ENCODE measurements at regions not wholly inside any gene's neighbourhood (a gene's known extent, or its start where the extent isn't known, plus 50 kb on each side); places are given as distances from the start of the nearest gene placed in this dataset.

GRCh38 chr11:116233561-116233960, 539.2 kb downstream of the BUD13 start:
- no peak for DNase-seq
- Mint-ChIP-seq H3K4me3 (no peak overlapping the region), H3K9me3 (peaks cover 0 to 3% (median 0%) of the 10 kb centered on the region in 7 donors), H3K27me3 (ENCODE audit: low read depth in 3 of 3) (peaks cover 0 to 11% (median 2%) of the 10 kb centered on the region in 3 donors), H3K36me3 (no peaks in the 10 kb centered on the region), H3K27ac (peak overlapping the region in 1 of 7 donors; percentile 48), H3K4me1 (no peaks in the 10 kb centered on the region)
- WGBS (ENCODE audit: insufficient coverage) = 48% methylated on average over 4 of the region's 5 CpGs
- no peaks in the 10 kb centered on the region for H3K27me3 ChIP-seq (ENCODE audit: control insufficient read depth in 2 of 2, insufficient read depth in 2 of 2, low read length in 2 of 2)
- H3K4me1 ChIP-seq (ENCODE audit: control insufficient read depth in 1 of 2, insufficient read depth in 2 of 2, low read length in 2 of 2) = no peaks in the 10 kb centered on the region
- H3K4me3 ChIP-seq (replicated peaks in 1 of 3; ENCODE audit: low read depth in 2 of 3, low read length in 3 of 3) = no peak overlapping the region
- H3K4me2 ChIP-seq (replicated peaks; ENCODE audit: extremely low read depth, low read length, poor library complexity, severe bottlenecking) = no peak overlapping the region
- H2AFZ ChIP-seq (ENCODE audit: insufficient read depth, low read depth, low read length, poor library complexity, severe bottlenecking) = no peak overlapping the region
- no peak overlapping the region for H3K9ac ChIP-seq (ENCODE audit: insufficient read depth, low read length, poor library complexity, severe bottlenecking)
- no peaks in the 10 kb centered on the region for H3K36me3 ChIP-seq (replicated peaks in 1 of 2; ENCODE audit: control insufficient read depth in 1 of 2, insufficient read depth in 2 of 2, low read length in 2 of 2)
- TF ChIP-seq, protein P1, sequence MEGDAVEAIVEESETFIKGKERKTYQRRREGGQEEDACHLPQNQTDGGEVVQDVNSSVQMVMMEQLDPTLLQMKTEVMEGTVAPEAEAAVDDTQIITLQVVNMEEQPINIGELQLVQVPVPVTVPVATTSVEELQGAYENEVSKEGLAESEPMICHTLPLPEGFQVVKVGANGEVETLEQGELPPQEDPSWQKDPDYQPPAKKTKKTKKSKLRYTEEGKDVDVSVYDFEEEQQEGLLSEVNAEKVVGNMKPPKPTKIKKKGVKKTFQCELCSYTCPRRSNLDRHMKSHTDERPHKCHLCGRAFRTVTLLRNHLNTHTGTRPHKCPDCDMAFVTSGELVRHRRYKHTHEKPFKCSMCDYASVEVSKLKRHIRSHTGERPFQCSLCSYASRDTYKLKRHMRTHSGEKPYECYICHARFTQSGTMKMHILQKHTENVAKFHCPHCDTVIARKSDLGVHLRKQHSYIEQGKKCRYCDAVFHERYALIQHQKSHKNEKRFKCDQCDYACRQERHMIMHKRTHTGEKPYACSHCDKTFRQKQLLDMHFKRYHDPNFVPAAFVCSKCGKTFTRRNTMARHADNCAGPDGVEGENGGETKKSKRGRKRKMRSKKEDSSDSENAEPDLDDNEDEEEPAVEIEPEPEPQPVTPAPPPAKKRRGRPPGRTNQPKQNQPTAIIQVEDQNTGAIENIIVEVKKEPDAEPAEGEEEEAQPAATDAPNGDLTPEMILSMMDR (IDR thresholded peaks at IDR 0.05) = no peak
- no peaks in the 10 kb centered on the region for H4K20me1 ChIP-seq (ENCODE audit: insufficient read depth, low read length)
- H3K79me2 ChIP-seq (ENCODE audit: insufficient read depth, low read length) = no peaks in the 10 kb centered on the region
- intact Hi-C loops (cut with micrococcal nuclease) = no loop called here
- H3K9me3 ChIP-seq (replicated peaks in 1 of 2; ENCODE audit: control insufficient read depth in 1 of 2, insufficient read depth in 1 of 2, low read length in 2 of 2) = no peaks in the 10 kb centered on the region
- H3K27ac ChIP-seq (ENCODE audit: low read depth in 1 of 2, low read length in 2 of 2) = no peak overlapping the region

GRCh38 chr11:116232364-116232828, 540.4 kb downstream of the BUD13 start:
- TF ChIP-seq, protein P1 (IDR thresholded peaks at IDR 0.05) = no peak
- intact Hi-C loops (cut with micrococcal nuclease) = no loop called here
- Histone ChIP-seq H3K9ac (ENCODE audit: insufficient read depth, low read length, poor library complexity, severe bottlenecking) (no peak overlapping the region), H3K27me3 (ENCODE audit: control insufficient read depth in 2 of 2, insufficient read depth in 2 of 2, low read length in 2 of 2) (no peaks in the 10 kb centered on the region), H2AFZ (ENCODE audit: insufficient read depth, low read depth, low read length, poor library complexity, severe bottlenecking) (no peak overlapping the region), H3K36me3 (replicated peaks in 1 of 2; ENCODE audit: control insufficient read depth in 1 of 2, insufficient read depth in 2 of 2, low read length in 2 of 2) (no peaks in the 10 kb centered on the region), H3K27ac (ENCODE audit: low read depth in 1 of 2, low read length in 2 of 2) (no peak overlapping the region), H3K79me2 (ENCODE audit: insufficient read depth, low read length) (no peaks in the 10 kb centered on the region), H3K9me3 (replicated peaks in 1 of 2; ENCODE audit: control insufficient read depth in 1 of 2, insufficient read depth in 1 of 2, low read length in 2 of 2) (no peaks in the 10 kb centered on the region), H4K20me1 (ENCODE audit: insufficient read depth, low read length) (no peaks in the 10 kb centered on the region), H3K4me2 (replicated peaks; ENCODE audit: extremely low read depth, low read length, poor library complexity, severe bottlenecking) (no peak overlapping the region), H3K4me3 (replicated peaks in 1 of 3; ENCODE audit: low read depth in 2 of 3, low read length in 3 of 3) (no peak overlapping the region), H3K4me1 (ENCODE audit: control insufficient read depth in 1 of 2, insufficient read depth in 2 of 2, low read length in 2 of 2) (no peaks in the 10 kb centered on the region)
- peaks cover 0 to 11% (median 2%) of the 10 kb centered on the region in 3 donors for H3K27me3 Mint-ChIP-seq (ENCODE audit: low read depth in 3 of 3)
- WGBS (ENCODE audit: insufficient coverage) = 79% methylated on average over 5 of the region's 8 CpGs
- no peaks in the 10 kb centered on the region for H3K4me1 Mint-ChIP-seq
- H3K27ac Mint-ChIP-seq = no peak overlapping the region
- H3K9me3 Mint-ChIP-seq = peaks cover 0 to 3% (median 0%) of the 10 kb centered on the region in 7 donors
- no peaks in the 10 kb centered on the region for H3K36me3 Mint-ChIP-seq
- H3K4me3 Mint-ChIP-seq = no peak overlapping the region
- DNase-seq = no peak

Data from CD14-positive monocyte (primary cell).